CD4-positive, alpha-beta T cell (primary cell): ENCODE measurements at regions not wholly inside any gene's neighbourhood (a gene's known extent, or its start where the extent isn't known, plus 50 kb on each side); places are given as distances from the start of the nearest gene placed in this dataset.

Experiments
- ATAC-seq: fragments of 200-7000 bp; cut with Tn5 transposase; one replicate; pipeline ENCODE4 v1.10.0; 2022; ENCODE audit warnings: mild to moderate bottlenecking; ENCODE audit not compliant: poor library complexity
- CTCF ChIA-PET: fragments of 350-600 bp; sonication (Branson Sonifier 250); formaldehyde crosslinking; loops from one replicate; lab custom pipeline; 2021; ENCODE audit warnings: antibody characterized with exemption, inconsistent platforms; lab: Charles Lee
- POLR2A ChIA-PET: fragments of 350-600 bp; sonication (Branson Sonifier 250); formaldehyde crosslinking; loops from one replicate; lab custom pipeline; 2021; ENCODE audit warnings: antibody characterized with exemption, inconsistent platforms; lab: Charles Lee
- DNase-seq, 14 experiments: peaks; one replicate each; pipeline ENCODE4 v3.0.0-alpha.2; 2013 to 2020; ENCODE audit warnings: mixed read lengths in 2 of 14
- H3K27ac ChIP-seq, 2 donors: one replicate each; pipeline versions ENCODE4 v1.5.1 to v1.7.0; 2013; ENCODE audit warnings: low read length in 2 of 2, low read depth in 1 of 2, mild to moderate bottlenecking in 1 of 2
- H3K27me3 ChIP-seq, 2 experiments: 1 replicate in 1 of 2; 2 replicates in 1 of 2; pipeline versions ENCODE4 v1.6.1 to v1.7.0; 2013; ENCODE audit warnings: low read length in 2 of 2, control low read depth in 1 of 2, mild to moderate bottlenecking in 1 of 2, moderate library complexity in 1 of 2; ENCODE audit not compliant: insufficient read depth in 2 of 2, control insufficient read depth in 1 of 2
- H3K36me3 ChIP-seq: one replicate; pipeline ENCODE4 v1.6.1; 2013; ENCODE audit warnings: low read length, control low read depth; ENCODE audit not compliant: insufficient read depth
- H3K4me1 ChIP-seq: one replicate; pipeline ENCODE4 v1.6.1; 2013; ENCODE audit warnings: low read length, control low read depth; ENCODE audit not compliant: insufficient read depth
- H3K4me3 ChIP-seq: one replicate; pipeline ENCODE4 v1.5.1; 2013; ENCODE audit warnings: mild to moderate bottlenecking, low read length, moderate library complexity
- H3K9me3 ChIP-seq, 2 experiments: 1 replicate in 1 of 2; 2 replicates in 1 of 2; pipeline versions ENCODE4 v1.6.1 to v1.7.0; 2013; ENCODE audit warnings: low read length in 2 of 2, mild to moderate bottlenecking in 2 of 2, control low read depth in 1 of 2, moderate library complexity in 1 of 2; ENCODE audit not compliant: control insufficient read depth in 1 of 2, insufficient read depth in 1 of 2
- H3K27ac Mint-ChIP-seq: one replicate; pipeline ENCODE4 v1.8.0; 2020; ENCODE audit warnings: mixed read lengths
- H3K27me3 Mint-ChIP-seq: one replicate; pipeline ENCODE4 v1.8.0; 2021; ENCODE audit warnings: mixed read lengths
- H3K36me3 Mint-ChIP-seq: one replicate; pipeline ENCODE4 v1.8.0; 2021; ENCODE audit warnings: low read depth, mixed read lengths
- H3K4me1 Mint-ChIP-seq: one replicate; pipeline ENCODE4 v1.8.0; 2021; ENCODE audit warnings: low read depth, mixed read lengths
- H3K4me3 Mint-ChIP-seq: one replicate; pipeline ENCODE4 v1.8.0; 2020; ENCODE audit warnings: mild to moderate bottlenecking, mixed read lengths
- H3K9me3 Mint-ChIP-seq: one replicate; pipeline ENCODE4 v1.8.0; 2020; ENCODE audit warnings: mixed read lengths
- intact Hi-C, 2 experiments: fragments of 100-400 bp; cut with DNase I in 1 of 2; cut with micrococcal nuclease in 1 of 2; formaldehyde crosslinking; loops; one replicate each; pipeline versions ENCODE4 v1.15.1 to v1.9.0; 2023 to 2025; cut with DNase I, micrococcal nuclease
- TF ChIP-seq, protein P1 (sequence below): fragments of 200-600 bp; IDR thresholded peaks from one replicate; pipeline ENCODE4 v1.8.0; 2022; ENCODE audit warnings: antibody characterized with exemption, mild to moderate bottlenecking

GRCh38 chr11:64457416-64458010 is 98.2 kb upstream of the SLC22A11 start:
- Mint-ChIP-seq H3K27me3 (no peaks in the 10 kb centered on the region), H3K27ac (no peak overlapping the region), H3K9me3 (no peaks in the 10 kb centered on the region), H3K36me3 (no peaks in the 10 kb centered on the region), H3K4me1 (no peaks in the 10 kb centered on the region), H3K4me3 (no peak overlapping the region)
- ChIA-PET CTCF (no interaction called here), POLR2A (interaction anchor here (0.6 kb wide), 1 partner anchor 1234 kb away, joined by 3 read pairs; no protein-coding TSS in a partner anchor)
- Histone ChIP-seq H3K4me3 (no peak overlapping the region), H3K9me3 (peaks cover 0 to 4% of the 10 kb centered on the region in 2 experiments), H3K4me1 (no peaks in the 10 kb centered on the region), H3K27ac (no peak overlapping the region), H3K27me3 (no peaks in the 10 kb centered on the region), H3K36me3 (no peaks in the 10 kb centered on the region)
- TF ChIP-seq, protein P1, sequence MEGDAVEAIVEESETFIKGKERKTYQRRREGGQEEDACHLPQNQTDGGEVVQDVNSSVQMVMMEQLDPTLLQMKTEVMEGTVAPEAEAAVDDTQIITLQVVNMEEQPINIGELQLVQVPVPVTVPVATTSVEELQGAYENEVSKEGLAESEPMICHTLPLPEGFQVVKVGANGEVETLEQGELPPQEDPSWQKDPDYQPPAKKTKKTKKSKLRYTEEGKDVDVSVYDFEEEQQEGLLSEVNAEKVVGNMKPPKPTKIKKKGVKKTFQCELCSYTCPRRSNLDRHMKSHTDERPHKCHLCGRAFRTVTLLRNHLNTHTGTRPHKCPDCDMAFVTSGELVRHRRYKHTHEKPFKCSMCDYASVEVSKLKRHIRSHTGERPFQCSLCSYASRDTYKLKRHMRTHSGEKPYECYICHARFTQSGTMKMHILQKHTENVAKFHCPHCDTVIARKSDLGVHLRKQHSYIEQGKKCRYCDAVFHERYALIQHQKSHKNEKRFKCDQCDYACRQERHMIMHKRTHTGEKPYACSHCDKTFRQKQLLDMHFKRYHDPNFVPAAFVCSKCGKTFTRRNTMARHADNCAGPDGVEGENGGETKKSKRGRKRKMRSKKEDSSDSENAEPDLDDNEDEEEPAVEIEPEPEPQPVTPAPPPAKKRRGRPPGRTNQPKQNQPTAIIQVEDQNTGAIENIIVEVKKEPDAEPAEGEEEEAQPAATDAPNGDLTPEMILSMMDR, result no peak
- intact Hi-C loops, result no loop called here
- DNase-seq (peak in 1 of 14 experiments; percentile 14), ATAC-seq (no peak)

- H3K4me1 Mint-ChIP-seq, result no peaks in the 10 kb centered on the region
- H3K27me3 ChIP-seq, result no peaks in the 10 kb centered on the region
- H3K36me3 Mint-ChIP-seq, result no peaks in the 10 kb centered on the region
- no peak for ATAC-seq
- no peak overlapping the region for H3K27ac ChIP-seq
- DNase-seq, result peak in 1 of 14 experiments; percentile 17
- ChIA-PET CTCF (no interaction called here), POLR2A (no interaction called here)
- no peaks in the 10 kb centered on the region for H3K36me3 ChIP-seq
- no peaks in the 10 kb centered on the region for H3K9me3 Mint-ChIP-seq
- no peaks in the 10 kb centered on the region for H3K4me1 ChIP-seq
- no peak overlapping the region for H3K4me3 Mint-ChIP-seq
- TF ChIP-seq, protein P1, result no peak
- intact Hi-C loops, result no loop called here
- H3K27me3 Mint-ChIP-seq, result no peaks in the 10 kb centered on the region
- H3K9me3 ChIP-seq, result no peaks in the 10 kb centered on the region
- H3K27ac Mint-ChIP-seq, result no peak overlapping the region
- no peak overlapping the region for H3K4me3 ChIP-seq
These were observed 96.7 kb upstream of the SLC22A11 start for GRCh38 chr11:64458997-64459396.

GRCh38 chr11:64459609-64460008 is 96.1 kb upstream of the SLC22A11 start:
- DNase-seq, result peak in 1 of 14 experiments; percentile 6
- CTCF ChIA-PET, result interaction anchor here (1.1 kb wide), 1 partner anchor 10 kb away, joined by 3 read pairs; no protein-coding TSS in a partner anchor
- no peaks in the 10 kb centered on the region for H3K9me3 ChIP-seq
- H3K27ac Mint-ChIP-seq, result no peak overlapping the region
- POLR2A ChIA-PET, result no interaction called here
- no peaks in the 10 kb centered on the region for H3K4me1 ChIP-seq
- no peaks in the 10 kb centered on the region for H3K36me3 ChIP-seq
- no peaks in the 10 kb centered on the region for H3K27me3 ChIP-seq
- H3K36me3 Mint-ChIP-seq, result no peaks in the 10 kb centered on the region
- ATAC-seq, result no peak
- TF ChIP-seq, protein P1, result no peak
- H3K27ac ChIP-seq, result no peak overlapping the region
- no peaks in the 10 kb centered on the region for H3K27me3 Mint-ChIP-seq
- no peaks in the 10 kb centered on the region for H3K4me1 Mint-ChIP-seq
- no peaks in the 10 kb centered on the region for H3K9me3 Mint-ChIP-seq
- no peak overlapping the region for H3K4me3 Mint-ChIP-seq
- H3K4me3 ChIP-seq, result no peak overlapping the region
- intact Hi-C loops, result no loop called here
